HPDE6-E6E7 (cell line): ENCODE measurements at regions not wholly inside any gene's neighbourhood (a gene's known extent, or its start where the extent isn't known, plus 50 kb on each side); places are given as distances from the start of the nearest gene placed in this dataset.

ENCODE experiments used
- DNase-seq: peaks from one replicate; pipeline ENCODE4 v3.0.0; 2011; ENCODE audit warnings: missing footprints; ENCODE audit errors: extremely low spot score

- no peak for DNase-seq
Measured at GRCh38 chr2:83661711-83662110, 797.4 kb downstream of the SUCLG1 start.

- DNase-seq, result no peak
Measured at GRCh38 chr2:83654091-83654611, 804.9 kb downstream of the SUCLG1 start.

- DNase-seq, result no peak
Measured at GRCh38 chr2:83650898-83651297, 808.2 kb downstream of the SUCLG1 start.

- DNase-seq, result no peak
Measured at GRCh38 chr2:83650161-83650560, 808.9 kb downstream of the SUCLG1 start.

- no peak for DNase-seq
Measured at GRCh38 chr2:83640506-83640905, 818.6 kb downstream of the SUCLG1 start.

- DNase-seq, result no peak
Measured at GRCh38 chr2:83633423-83633822, 825.7 kb downstream of the SUCLG1 start.

GRCh38 chr2:83630351-83630750, 828.7 kb downstream of the SUCLG1 start:
- no peak for DNase-seq

- no peak for DNase-seq
Measured at GRCh38 chr2:83615511-83615910, 843.6 kb downstream of the SUCLG1 start.

- no peak for DNase-seq
Measured at GRCh38 chr2:83613178-83613577, 845.9 kb downstream of the SUCLG1 start.

- no peak for DNase-seq
Measured at GRCh38 chr2:83602753-83603152, 856.3 kb downstream of the SUCLG1 start.

- DNase-seq, result no peak
Measured at GRCh38 chr2:83596592-83597282, 862.3 kb downstream of the SUCLG1 start.

GRCh38 chr2:83595926-83596325, 863.2 kb downstream of the SUCLG1 start:
- DNase-seq, result no peak

GRCh38 chr2:83595121-83595690, 863.9 kb downstream of the SUCLG1 start:
- no peak for DNase-seq

- no peak for DNase-seq
Measured at GRCh38 chr2:83594241-83595120, 864.6 kb downstream of the SUCLG1 start.

- DNase-seq, result peak; percentile 9
Measured at GRCh38 chr2:83587309-83587708, 871.8 kb downstream of the SUCLG1 start.

- DNase-seq, result no peak
Measured at GRCh38 chr2:83585250-83585649, 873.8 kb downstream of the SUCLG1 start.

GRCh38 chr2:83584672-83585071, 874.4 kb downstream of the SUCLG1 start:
- no peak for DNase-seq

- no peak for DNase-seq
Measured at GRCh38 chr2:83582589-83582988, 876.5 kb downstream of the SUCLG1 start.

- no peak for DNase-seq
Measured at GRCh38 chr2:83579507-83579906, 879.6 kb downstream of the SUCLG1 start.

- DNase-seq, result no peak
Measured at GRCh38 chr2:83578405-83578804, 880.7 kb downstream of the SUCLG1 start.

- no peak for DNase-seq
Measured at GRCh38 chr2:83574614-83575013, 884.5 kb downstream of the SUCLG1 start.

GRCh38 chr2:83573060-83573459, 886.0 kb downstream of the SUCLG1 start:
- no peak for DNase-seq

- peak; percentile 7 for DNase-seq
Measured at GRCh38 chr2:83572400-83572799, 886.7 kb downstream of the SUCLG1 start.
